SW480 (cell line): ENCODE measurements at regions not wholly inside any gene's neighbourhood (a gene's known extent, or its start where the extent isn't known, plus 50 kb on each side); places are given as distances from the start of the nearest gene placed in this dataset.

Experiments used
- DNase-seq: peaks from one replicate; pipeline ENCODE4 v3.0.0-alpha.2; 2016; ENCODE audit warnings: low spot score

GRCh38 chr11:10926801-10927211 is 69.0 kb upstream of the ZBED5 start:
- no peak for DNase-seq

DNA sequence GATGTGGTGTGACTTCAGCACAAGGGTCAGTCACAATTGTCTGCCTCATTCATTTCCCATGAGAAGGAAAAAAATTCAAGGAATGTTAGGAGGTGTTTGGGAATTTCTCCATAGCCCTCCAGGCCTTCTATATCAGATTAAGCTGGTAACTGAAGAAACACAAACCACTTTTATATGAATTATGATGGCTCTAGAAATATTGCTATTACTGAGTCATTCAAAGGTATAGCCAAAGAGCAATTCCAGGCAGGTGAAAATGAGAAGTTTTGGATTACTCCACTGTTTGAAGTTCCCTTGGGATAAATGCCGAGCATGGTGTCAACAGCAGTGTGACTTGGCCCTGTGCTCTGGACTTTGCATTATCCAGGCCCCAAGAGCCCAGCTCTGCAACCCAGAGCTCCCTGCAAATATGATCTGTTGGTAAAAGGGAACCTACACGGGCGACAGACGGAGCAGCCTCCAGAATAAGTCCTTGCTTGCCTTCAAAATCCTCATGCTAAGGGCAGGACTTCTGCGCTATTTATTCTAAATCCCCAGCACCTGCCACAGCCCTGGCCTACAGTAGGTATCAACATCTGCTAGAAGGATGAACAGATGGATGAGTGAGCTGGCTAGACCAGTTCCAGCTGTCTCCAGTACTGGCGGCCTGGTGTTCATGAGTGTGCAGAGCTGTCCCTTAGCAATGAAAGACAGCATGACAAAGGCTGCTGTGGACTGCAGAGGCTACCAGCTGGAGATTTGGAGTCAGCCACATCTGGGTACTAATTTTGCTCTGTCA is 67.5 kb upstream of the ZBED5 start:
- no peak for DNase-seq

- no peak for DNase-seq
These were observed 66.0 kb upstream of the ZBED5 start for GRCh38 chr11:10923882-10924281.

DNA sequence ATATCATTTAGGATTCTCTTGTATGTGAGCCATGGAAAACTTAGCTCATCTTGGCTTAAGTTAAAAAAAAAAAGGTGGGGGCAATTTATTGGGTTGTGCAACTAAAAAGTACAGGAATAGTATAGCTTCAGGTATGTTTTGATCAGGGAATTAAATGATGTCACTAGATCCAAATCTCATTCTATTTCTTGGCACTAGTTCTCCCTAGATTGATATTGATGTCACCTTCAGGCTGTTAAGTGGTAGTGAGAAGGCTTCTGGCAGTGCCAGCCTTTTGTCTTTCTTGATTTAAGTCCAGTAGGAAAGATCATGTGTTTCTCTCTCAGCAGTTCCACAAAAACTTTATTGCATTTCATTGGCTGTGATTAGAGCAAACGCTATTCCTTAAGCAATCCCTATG is 65.0 kb upstream of the ZBED5 start:
- no peak for DNase-seq

DNA sequence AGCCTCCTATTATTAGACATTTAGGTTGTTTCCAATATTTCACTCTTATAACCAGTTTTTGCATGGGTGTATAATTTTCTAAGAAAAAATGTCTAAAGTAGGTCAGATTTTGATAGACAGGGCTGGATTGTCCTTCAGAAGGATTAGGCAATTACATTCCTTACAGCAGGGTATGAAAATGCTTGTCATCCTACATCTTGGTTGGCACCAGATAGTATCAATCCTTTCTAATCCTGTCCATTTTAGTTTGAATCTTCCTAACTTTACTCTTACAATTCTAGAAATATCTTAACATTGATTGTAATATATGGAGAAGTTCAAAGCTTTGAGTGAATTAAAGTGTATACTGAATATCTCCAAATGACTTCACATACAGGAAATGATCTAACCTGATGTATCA is 63.0 kb upstream of the ZBED5 start:
- DNase-seq = no peak

- DNase-seq = no peak
These were observed 62.4 kb upstream of the ZBED5 start for GRCh38 chr11:10920205-10920604.

DNA sequence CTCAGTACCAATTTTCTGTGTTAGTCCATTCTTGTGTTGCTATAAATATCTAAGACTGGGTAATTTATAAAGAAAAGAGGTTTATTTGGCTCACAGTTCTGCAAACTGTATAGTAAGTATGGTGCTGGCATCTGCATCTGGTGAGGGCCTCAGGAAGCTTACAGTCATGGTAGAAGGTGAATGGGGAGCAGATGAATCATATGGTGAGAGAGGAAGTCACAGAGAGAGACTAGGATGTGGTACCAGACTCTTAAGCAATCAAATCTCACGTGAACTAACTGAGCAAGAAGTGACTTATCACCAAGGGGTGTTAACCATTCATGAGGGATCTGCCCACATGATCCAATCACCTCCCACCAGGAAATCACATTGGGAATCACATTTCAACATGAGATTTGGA is 60.8 kb upstream of the ZBED5 start:
- no peak for DNase-seq

DNA sequence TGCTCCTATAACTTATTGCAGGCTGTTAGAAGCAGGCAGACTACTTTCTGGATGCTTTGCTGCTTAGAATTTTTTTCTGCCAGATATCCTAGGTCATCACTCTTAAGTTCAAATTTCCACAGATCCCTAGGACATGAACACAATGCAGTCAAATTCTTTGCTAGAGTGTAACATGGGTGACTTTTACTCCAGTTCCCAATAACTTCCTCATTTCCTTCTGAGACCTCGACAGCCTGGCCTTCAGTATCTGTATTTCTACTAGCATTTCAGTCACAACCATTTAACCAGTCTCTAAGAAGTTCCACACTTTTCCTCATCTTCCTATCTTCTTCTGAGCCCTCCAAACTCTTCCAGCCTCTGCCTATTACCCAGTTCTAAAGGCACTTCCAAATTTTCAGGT is 60.4 kb upstream of the ZBED5 start:
- DNase-seq = no peak

GRCh38 chr11:10917802-10918201 is 59.9 kb upstream of the ZBED5 start:
- no peak for DNase-seq

DNA sequence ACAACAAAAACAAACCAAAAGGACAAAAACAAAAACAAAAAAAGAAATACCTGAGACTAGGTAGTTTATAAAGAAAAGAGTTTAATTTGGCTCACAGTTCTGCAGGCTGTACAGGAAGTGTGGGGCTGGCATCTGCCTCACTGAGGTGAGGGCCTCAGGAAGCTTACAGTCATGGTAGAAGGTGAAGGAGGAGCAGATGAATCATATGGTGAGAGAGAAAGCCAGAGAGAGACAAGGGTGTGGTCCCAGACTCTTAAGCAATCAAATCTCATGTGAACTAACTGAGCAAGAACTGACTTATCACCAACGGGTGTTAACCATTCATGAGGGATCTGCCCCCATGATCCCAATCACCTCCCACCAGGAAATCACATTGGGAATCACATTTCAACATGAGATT is 58.8 kb upstream of the ZBED5 start:
- no peak for DNase-seq

GRCh38 chr11:10914050-10914449 is 56.2 kb upstream of the ZBED5 start:
- DNase-seq = no peak

DNA sequence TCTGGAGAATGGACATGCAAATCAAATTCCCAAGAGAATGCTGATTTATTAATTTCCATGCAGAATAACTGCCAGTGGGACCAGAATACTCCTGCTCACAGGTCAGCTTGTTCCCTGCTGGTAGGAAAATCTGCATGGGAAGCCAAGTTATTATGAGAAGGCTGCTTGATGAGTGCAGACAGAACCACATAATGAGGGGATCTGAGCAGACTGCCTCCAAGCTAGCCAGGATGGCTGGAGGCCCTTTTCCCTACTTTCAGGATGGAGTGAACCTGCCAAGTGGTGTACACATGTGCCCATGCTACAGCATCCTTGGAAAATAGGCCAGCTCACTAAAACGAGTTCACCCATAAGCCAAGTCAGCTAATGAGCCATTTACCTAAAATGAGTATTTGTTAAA is 55.2 kb upstream of the ZBED5 start:
- DNase-seq = no peak

GRCh38 chr11:10911907-10912306 is 54.1 kb upstream of the ZBED5 start:
- no peak for DNase-seq

GRCh38 chr11:10909141-10909883 is 51.5 kb upstream of the ZBED5 start:
- DNase-seq = no peak

DNA sequence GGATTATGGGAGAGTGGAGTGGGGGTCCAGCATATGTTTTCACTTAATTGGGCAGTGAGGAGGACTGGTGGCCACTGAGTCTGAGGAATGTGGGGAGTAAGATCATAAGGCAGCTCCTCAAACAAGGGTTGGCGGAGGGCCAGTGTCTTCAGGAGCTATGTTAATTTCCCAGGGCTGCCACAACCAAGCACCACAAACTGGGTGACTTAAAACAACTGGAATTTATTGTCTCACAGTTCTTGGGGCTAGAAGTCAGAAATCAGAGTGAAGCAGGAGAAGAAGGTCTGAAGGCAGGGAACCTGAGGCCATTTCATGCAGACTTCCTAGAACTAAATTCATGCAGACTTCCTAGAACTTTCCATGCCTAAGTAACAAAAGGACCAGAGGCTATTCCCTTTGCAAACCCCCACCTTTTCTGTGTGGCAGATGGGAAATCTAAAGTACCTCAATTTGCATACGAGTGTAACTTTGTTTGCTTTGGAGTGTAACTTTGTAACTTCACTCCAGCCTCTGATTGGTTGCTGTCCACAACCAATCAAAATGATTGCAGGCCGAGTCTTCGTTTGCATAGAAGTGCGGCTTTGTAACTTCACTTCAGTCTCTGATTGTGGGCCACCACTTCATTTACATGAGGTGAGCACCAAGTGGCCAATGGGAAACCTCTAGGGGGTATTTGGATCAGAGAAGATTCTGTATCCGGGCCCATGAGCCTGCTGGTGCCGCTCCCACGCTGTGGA is 50.5 kb upstream of the ZBED5 start:
- peak; percentile 27 for DNase-seq
